HG03558 (cell line): ENCODE measurements at regions not wholly inside any gene's neighbourhood (a gene's known extent, or its start where the extent isn't known, plus 50 kb on each side); places are given as distances from the start of the nearest gene placed in this dataset.

Source experiments
- ATAC-seq: cut with Tn5 transposase; IDR thresholded peaks from one replicate; pipeline ENCODE4 v1.9.1; 2021; ENCODE audit warnings: moderate number of reproducible peaks; ENCODE audit not compliant: unreplicated experiment; ENCODE audit errors: extremely low read depth

GRCh38 chr4:58723954-58724353 lies 1613.8 kb upstream of the IGFBP7 start:
- ATAC-seq = no peak

GRCh38 chr4:58711039-58711438 lies 1600.9 kb upstream of the IGFBP7 start:
- ATAC-seq = no peak

GRCh38 chr4:58688568-58688967 lies 1578.4 kb upstream of the IGFBP7 start:
- ATAC-seq = no peak

- no peak for ATAC-seq
Observed at GRCh38 chr4:58679886-58680285, 1569.7 kb upstream of the IGFBP7 start.

GRCh38 chr4:58679051-58679450 lies 1568.9 kb upstream of the IGFBP7 start:
- no peak for ATAC-seq

GRCh38 chr4:58669783-58670182 lies 1559.6 kb upstream of the IGFBP7 start:
- no peak for ATAC-seq

- no peak for ATAC-seq
Observed at GRCh38 chr4:58665649-58666048, 1555.5 kb upstream of the IGFBP7 start.

GRCh38 chr4:58658701-58659100 lies 1548.5 kb upstream of the IGFBP7 start:
- no peak for ATAC-seq

GRCh38 chr4:58653251-58653650 lies 1543.1 kb upstream of the IGFBP7 start:
- no peak for ATAC-seq

- no peak for ATAC-seq
Observed at GRCh38 chr4:58649226-58649625, 1539.0 kb upstream of the IGFBP7 start.

GRCh38 chr4:58646126-58646525 lies 1535.9 kb upstream of the IGFBP7 start:
- no peak for ATAC-seq

GRCh38 chr4:58644549-58644948 lies 1534.4 kb upstream of the IGFBP7 start:
- no peak for ATAC-seq

- no peak for ATAC-seq
Observed at GRCh38 chr4:58636381-58636780, 1526.2 kb upstream of the IGFBP7 start.

- no peak for ATAC-seq
Observed at GRCh38 chr4:58617226-58617625, 1507.0 kb upstream of the IGFBP7 start.

GRCh38 chr4:58611012-58611411 lies 1500.8 kb upstream of the IGFBP7 start:
- no peak for ATAC-seq

- ATAC-seq = no peak
Observed at GRCh38 chr4:58606303-58606702, 1496.1 kb upstream of the IGFBP7 start.

- ATAC-seq = no peak
Observed at GRCh38 chr4:58603951-58604350, 1493.8 kb upstream of the IGFBP7 start.

GRCh38 chr4:58602731-58603359 lies 1492.7 kb upstream of the IGFBP7 start:
- ATAC-seq = no peak

- ATAC-seq = no peak
Observed at GRCh38 chr4:58602022-58602421, 1491.8 kb upstream of the IGFBP7 start.

GRCh38 chr4:58600290-58600689 lies 1490.1 kb upstream of the IGFBP7 start:
- ATAC-seq = no peak

- ATAC-seq = no peak
Observed at GRCh38 chr4:58590722-58591121, 1480.5 kb upstream of the IGFBP7 start.

- no peak for ATAC-seq
Observed at GRCh38 chr4:58587856-58588255, 1477.7 kb upstream of the IGFBP7 start.

GRCh38 chr4:58566260-58566659 lies 1456.1 kb upstream of the IGFBP7 start:
- ATAC-seq = no peak
